ENCODE measurements at regions not wholly inside any gene's neighbourhood (a gene's known extent, or its start where the extent isn't known, plus 50 kb on each side); places are given as distances from the start of the nearest gene placed in this dataset.

GRCh38 chr2:176681584-176682115 is 412.4 kb downstream of the MTX2 start:
- no peaks in the 10 kb centered on the region for H3K36me3 ChIP-seq (ENCODE audit: control insufficient read depth, insufficient read depth, low read length)
- no peaks in the 10 kb centered on the region for H3K27me3 ChIP-seq (ENCODE audit: control insufficient read depth, insufficient read depth, low read length, poor library complexity, severe bottlenecking)
- H3K4me1 ChIP-seq (ENCODE audit: control insufficient read depth, insufficient read depth, low read length) = no peaks in the 10 kb centered on the region
- no peaks in the 10 kb centered on the region for H3K9me3 ChIP-seq (ENCODE audit: control insufficient read depth, low read length)
- WGBS, 2 experiments = 100% methylated on average over 1 of the region's 1 CpG; no CpG with 5 or more reads in 1 of the 2 experiments
- no peak overlapping the region for H3K4me3 ChIP-seq (ENCODE audit: insufficient read depth, low read depth, low read length)
- no peak overlapping the region for H3K27ac ChIP-seq (ENCODE audit: insufficient read depth, low read depth, low read length, poor library complexity, severe bottlenecking)

DNA sequence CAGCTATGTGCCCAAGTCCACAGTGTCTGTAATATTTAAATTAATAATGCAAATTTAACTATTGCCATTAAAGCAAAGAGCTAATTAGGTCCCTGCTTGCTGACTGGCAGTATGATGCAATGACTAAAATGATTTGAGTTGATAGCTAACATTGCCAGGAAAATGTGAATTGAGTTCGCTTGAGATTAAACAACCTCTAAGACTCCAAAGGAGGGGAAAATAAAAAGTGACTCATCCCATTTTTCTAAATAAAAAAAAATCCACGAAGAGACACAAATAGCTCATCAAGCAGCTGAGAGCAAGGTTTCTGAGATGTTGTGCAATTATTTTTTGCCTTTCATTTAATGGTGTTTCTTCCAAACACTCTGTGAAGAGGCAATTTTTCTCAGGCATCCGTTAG is 413.0 kb downstream of the MTX2 start:
- Histone ChIP-seq H3K4me1 (ENCODE audit: control insufficient read depth, insufficient read depth, low read length) (no peaks in the 10 kb centered on the region), H3K36me3 (ENCODE audit: control insufficient read depth, insufficient read depth, low read length) (no peaks in the 10 kb centered on the region), H3K27ac (ENCODE audit: insufficient read depth, low read depth, low read length, poor library complexity, severe bottlenecking) (no peak overlapping the region), H3K27me3 (ENCODE audit: control insufficient read depth, insufficient read depth, low read length, poor library complexity, severe bottlenecking) (no peaks in the 10 kb centered on the region), H3K4me3 (ENCODE audit: insufficient read depth, low read depth, low read length) (no peak overlapping the region), H3K9me3 (ENCODE audit: control insufficient read depth, low read length) (no peaks in the 10 kb centered on the region)
- 80 to 84% methylated on average over 2 to 3 of the region's 3 CpGs for WGBS, 2 experiments

- no peak overlapping the region for H3K4me3 ChIP-seq (ENCODE audit: insufficient read depth, low read depth, low read length)
- no peak overlapping the region for H3K27ac ChIP-seq (ENCODE audit: insufficient read depth, low read depth, low read length, poor library complexity, severe bottlenecking)
- WGBS, 2 experiments = 70 to 90% methylated on average over 1 of the region's 1 CpG
- no peaks in the 10 kb centered on the region for H3K36me3 ChIP-seq (ENCODE audit: control insufficient read depth, insufficient read depth, low read length)
- H3K9me3 ChIP-seq (ENCODE audit: control insufficient read depth, low read length) = no peaks in the 10 kb centered on the region
- no peaks in the 10 kb centered on the region for H3K27me3 ChIP-seq (ENCODE audit: control insufficient read depth, insufficient read depth, low read length, poor library complexity, severe bottlenecking)
- H3K4me1 ChIP-seq (ENCODE audit: control insufficient read depth, insufficient read depth, low read length) = no peaks in the 10 kb centered on the region
Measured at GRCh38 chr2:176683618-176684111, 414.4 kb downstream of the MTX2 start.

DNA sequence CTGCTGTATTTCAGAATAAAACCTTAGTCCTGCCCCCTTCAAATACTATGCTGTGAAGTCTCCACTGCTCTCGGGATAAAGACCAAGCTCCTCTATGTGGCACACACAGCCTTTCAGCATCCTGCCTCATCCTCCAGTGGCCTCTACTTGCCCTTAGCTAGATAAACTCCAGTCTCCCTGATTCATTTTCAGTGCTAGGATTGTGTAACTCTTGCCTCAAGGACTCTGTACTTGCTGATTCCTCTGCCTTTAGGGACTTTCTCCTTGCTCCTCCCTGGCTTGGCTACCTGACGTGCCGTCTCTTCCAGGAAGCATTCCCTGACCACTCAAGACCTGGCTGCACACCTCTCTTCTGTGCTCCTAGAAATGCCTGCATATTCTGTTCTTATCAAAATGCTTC is 416.7 kb downstream of the MTX2 start:
- WGBS, 2 experiments = 63 to 64% methylated on average over 3 of the region's 3 CpGs
- Histone ChIP-seq H3K27me3 (ENCODE audit: control insufficient read depth, insufficient read depth, low read length, poor library complexity, severe bottlenecking) (no peaks in the 10 kb centered on the region), H3K4me1 (ENCODE audit: control insufficient read depth, insufficient read depth, low read length) (no peaks in the 10 kb centered on the region), H3K36me3 (ENCODE audit: control insufficient read depth, insufficient read depth, low read length) (no peaks in the 10 kb centered on the region), H3K4me3 (ENCODE audit: insufficient read depth, low read depth, low read length) (no peak overlapping the region), H3K27ac (ENCODE audit: insufficient read depth, low read depth, low read length, poor library complexity, severe bottlenecking) (no peak overlapping the region), H3K9me3 (ENCODE audit: control insufficient read depth, low read length) (no peaks in the 10 kb centered on the region)

DNA sequence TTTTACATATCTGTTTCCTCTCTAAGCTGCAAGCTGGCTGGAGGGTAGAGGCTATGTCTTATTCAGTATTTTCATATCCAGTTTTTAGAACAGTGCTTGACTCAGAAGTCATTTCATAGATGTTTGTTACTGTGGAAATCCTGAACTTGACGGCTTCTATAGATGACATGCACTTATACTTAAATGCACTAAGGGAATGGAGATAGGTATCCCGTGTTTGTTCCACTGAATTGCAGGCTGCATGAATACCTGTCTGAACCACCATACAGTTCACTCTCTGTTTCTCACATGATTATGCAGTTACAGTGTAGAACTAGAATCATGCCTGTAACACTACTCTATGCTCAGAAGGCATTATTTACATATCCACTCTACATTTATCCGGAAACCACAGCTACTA is 417.1 kb downstream of the MTX2 start:
- Histone ChIP-seq H3K4me1 (ENCODE audit: control insufficient read depth, insufficient read depth, low read length) (no peaks in the 10 kb centered on the region), H3K27ac (ENCODE audit: insufficient read depth, low read depth, low read length, poor library complexity, severe bottlenecking) (no peak overlapping the region), H3K36me3 (ENCODE audit: control insufficient read depth, insufficient read depth, low read length) (no peaks in the 10 kb centered on the region), H3K9me3 (ENCODE audit: control insufficient read depth, low read length) (no peaks in the 10 kb centered on the region), H3K27me3 (ENCODE audit: control insufficient read depth, insufficient read depth, low read length, poor library complexity, severe bottlenecking) (no peaks in the 10 kb centered on the region), H3K4me3 (ENCODE audit: insufficient read depth, low read depth, low read length) (no peak overlapping the region)
- 92 to 93% methylated on average over 2 to 3 of the region's 3 CpGs for WGBS, 2 experiments

- no peaks in the 10 kb centered on the region for H3K4me1 ChIP-seq (ENCODE audit: control insufficient read depth, insufficient read depth, low read length)
- H3K27ac ChIP-seq (ENCODE audit: insufficient read depth, low read depth, low read length, poor library complexity, severe bottlenecking) = no peak overlapping the region
- WGBS, 2 experiments = 91 to 93% methylated on average over 4 of the region's 4 CpGs
- H3K4me3 ChIP-seq (ENCODE audit: insufficient read depth, low read depth, low read length) = no peak overlapping the region
- H3K9me3 ChIP-seq (ENCODE audit: control insufficient read depth, low read length) = no peaks in the 10 kb centered on the region
- H3K27me3 ChIP-seq (ENCODE audit: control insufficient read depth, insufficient read depth, low read length, poor library complexity, severe bottlenecking) = no peaks in the 10 kb centered on the region
- H3K36me3 ChIP-seq (ENCODE audit: control insufficient read depth, insufficient read depth, low read length) = no peaks in the 10 kb centered on the region
Measured at GRCh38 chr2:176687342-176687741, 418.1 kb downstream of the MTX2 start.

GRCh38 chr2:176687944-176688343 is 418.7 kb downstream of the MTX2 start:
- H3K4me1 ChIP-seq (ENCODE audit: control insufficient read depth, insufficient read depth, low read length) = no peaks in the 10 kb centered on the region
- H3K4me3 ChIP-seq (ENCODE audit: insufficient read depth, low read depth, low read length) = no peak overlapping the region
- no peaks in the 10 kb centered on the region for H3K36me3 ChIP-seq (ENCODE audit: control insufficient read depth, insufficient read depth, low read length)
- WGBS, 2 experiments = 88% methylated on average over 1 of the region's 1 CpG
- H3K9me3 ChIP-seq (ENCODE audit: control insufficient read depth, low read length) = no peaks in the 10 kb centered on the region
- no peaks in the 10 kb centered on the region for H3K27me3 ChIP-seq (ENCODE audit: control insufficient read depth, insufficient read depth, low read length, poor library complexity, severe bottlenecking)
- no peak overlapping the region for H3K27ac ChIP-seq (ENCODE audit: insufficient read depth, low read depth, low read length, poor library complexity, severe bottlenecking)

- Histone ChIP-seq H3K4me3 (ENCODE audit: insufficient read depth, low read depth, low read length) (no peak overlapping the region), H3K4me1 (ENCODE audit: control insufficient read depth, insufficient read depth, low read length) (no peaks in the 10 kb centered on the region), H3K27ac (ENCODE audit: insufficient read depth, low read depth, low read length, poor library complexity, severe bottlenecking) (no peak overlapping the region), H3K9me3 (ENCODE audit: control insufficient read depth, low read length) (no peaks in the 10 kb centered on the region), H3K27me3 (ENCODE audit: control insufficient read depth, insufficient read depth, low read length, poor library complexity, severe bottlenecking) (no peaks in the 10 kb centered on the region), H3K36me3 (ENCODE audit: control insufficient read depth, insufficient read depth, low read length) (no peaks in the 10 kb centered on the region)
- WGBS, 2 experiments = 81 to 100% methylated on average over 1 of the region's 1 CpG
Measured at GRCh38 chr2:176689711-176690110, 420.5 kb downstream of the MTX2 start.

GRCh38 chr2:176691471-176691870 is 422.2 kb downstream of the MTX2 start:
- H3K36me3 ChIP-seq (ENCODE audit: control insufficient read depth, insufficient read depth, low read length) = no peaks in the 10 kb centered on the region
- no peak overlapping the region for H3K4me3 ChIP-seq (ENCODE audit: insufficient read depth, low read depth, low read length)
- no peaks in the 10 kb centered on the region for H3K4me1 ChIP-seq (ENCODE audit: control insufficient read depth, insufficient read depth, low read length)
- H3K27me3 ChIP-seq (ENCODE audit: control insufficient read depth, insufficient read depth, low read length, poor library complexity, severe bottlenecking) = no peaks in the 10 kb centered on the region
- no peaks in the 10 kb centered on the region for H3K9me3 ChIP-seq (ENCODE audit: control insufficient read depth, low read length)
- 86 to 95% methylated on average over 2 of the region's 2 CpGs for WGBS, 2 experiments
- no peak overlapping the region for H3K27ac ChIP-seq (ENCODE audit: insufficient read depth, low read depth, low read length, poor library complexity, severe bottlenecking)

DNA sequence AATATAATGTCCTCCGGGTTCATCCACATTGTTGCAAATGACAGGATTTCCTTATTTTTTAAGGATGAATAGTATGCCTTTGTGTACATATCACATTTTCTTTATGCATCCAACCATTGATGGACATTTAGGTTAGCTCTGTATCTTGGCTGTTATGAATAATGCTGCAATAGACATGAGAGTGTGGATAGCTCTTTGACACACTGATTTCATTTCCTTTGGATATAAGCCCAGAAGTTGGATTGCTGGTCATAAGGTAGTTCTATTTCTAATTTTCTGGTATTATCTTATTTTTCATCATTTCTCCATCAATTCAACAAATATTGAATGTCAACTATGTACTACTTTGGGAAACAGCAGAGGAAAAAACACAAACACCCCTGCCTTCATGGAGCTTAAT is 423.3 kb downstream of the MTX2 start:
- Histone ChIP-seq H3K27me3 (ENCODE audit: control insufficient read depth, insufficient read depth, low read length, poor library complexity, severe bottlenecking) (no peaks in the 10 kb centered on the region), H3K9me3 (ENCODE audit: control insufficient read depth, low read length) (no peaks in the 10 kb centered on the region), H3K27ac (ENCODE audit: insufficient read depth, low read depth, low read length, poor library complexity, severe bottlenecking) (no peak overlapping the region), H3K36me3 (ENCODE audit: control insufficient read depth, insufficient read depth, low read length) (no peaks in the 10 kb centered on the region), H3K4me3 (ENCODE audit: insufficient read depth, low read depth, low read length) (no peak overlapping the region), H3K4me1 (ENCODE audit: control insufficient read depth, insufficient read depth, low read length) (no peaks in the 10 kb centered on the region)
- 100% methylated on average over 1 of the region's 1 CpG for WGBS, 2 experiments

GRCh38 chr2:176699098-176699497 is 429.9 kb downstream of the MTX2 start:
- Histone ChIP-seq H3K27ac (ENCODE audit: insufficient read depth, low read depth, low read length, poor library complexity, severe bottlenecking) (no peak overlapping the region), H3K4me1 (ENCODE audit: control insufficient read depth, insufficient read depth, low read length) (no peaks in the 10 kb centered on the region), H3K36me3 (ENCODE audit: control insufficient read depth, insufficient read depth, low read length) (no peaks in the 10 kb centered on the region), H3K27me3 (ENCODE audit: control insufficient read depth, insufficient read depth, low read length, poor library complexity, severe bottlenecking) (no peaks in the 10 kb centered on the region), H3K9me3 (ENCODE audit: control insufficient read depth, low read length) (no peaks in the 10 kb centered on the region), H3K4me3 (ENCODE audit: insufficient read depth, low read depth, low read length) (no peak overlapping the region)

All from ectodermal cell (in vitro differentiated cells).